Endodermal cell (in vitro differentiated cells): ENCODE measurements at regions not wholly inside any gene's neighbourhood (a gene's known extent, or its start where the extent isn't known, plus 50 kb on each side); places are given as distances from the start of the nearest gene placed in this dataset.
A peak's percentile ranks its signal among the peaks of the same experiment; 100 is the strongest.
"Not testable (repeated sequence)": the region's sequence is repeated elsewhere in the genome, so short reads cannot be mapped to it uniquely, and the experiment has no call there.

Source experiments
- DNase-seq: peaks from one replicate; pipeline ENCODE4 v3.0.0-alpha.2; 2017
- H3K27ac ChIP-seq: 2 replicates; pipeline ENCODE4 v1.5.1; 2013; ENCODE audit warnings: mild to moderate bottlenecking, low read depth, low read length, moderate library complexity
- H3K27me3 ChIP-seq: 2 replicates; pipeline ENCODE4 v1.6.1; 2013; ENCODE audit warnings: mild to moderate bottlenecking, low read length, moderate library complexity; ENCODE audit not compliant: insufficient read depth, control insufficient read depth, poor library complexity, severe bottlenecking
- H3K36me3 ChIP-seq: 2 replicates; pipeline ENCODE4 v1.7.0; 2013; ENCODE audit warnings: mild to moderate bottlenecking, low read length, moderate library complexity; ENCODE audit not compliant: control insufficient read depth, insufficient read depth
- H3K4me1 ChIP-seq: one replicate; pipeline ENCODE4 v1.7.0; 2013; ENCODE audit warnings: low read length; ENCODE audit not compliant: control insufficient read depth, insufficient read depth
- H3K4me3 ChIP-seq: 2 replicates; pipeline ENCODE4 v1.5.1; 2013; ENCODE audit warnings: mild to moderate bottlenecking, low read length, moderate library complexity
- H3K9ac ChIP-seq: 2 replicates; pipeline ENCODE4 v1.6.1; 2013; ENCODE audit warnings: mild to moderate bottlenecking, low read length, moderate library complexity; ENCODE audit not compliant: poor library complexity, severe bottlenecking; ENCODE audit errors: extremely low read depth
- H3K9me3 ChIP-seq: 2 replicates; pipeline ENCODE4 v1.6.1; 2013; ENCODE audit warnings: mild to moderate bottlenecking, low read length, moderate library complexity; ENCODE audit not compliant: control insufficient read depth
- H3K27ac Mint-ChIP-seq: 2 replicates; pipeline ENCODE4 v1.8.0; 2020; ENCODE audit warnings: mixed read lengths
- H3K27me3 Mint-ChIP-seq: 2 replicates; pipeline ENCODE4 v1.8.0; 2021; ENCODE audit warnings: mild to moderate bottlenecking, mixed read lengths; ENCODE audit not compliant: insufficient read depth
- H3K36me3 Mint-ChIP-seq: 2 replicates; pipeline ENCODE4 v1.8.0; 2020; ENCODE audit warnings: low read depth, mixed read lengths
- H3K4me1 Mint-ChIP-seq: 2 replicates; pipeline ENCODE4 v1.8.0; 2020; ENCODE audit warnings: mixed read lengths
- H3K4me3 Mint-ChIP-seq: 2 replicates; pipeline ENCODE4 v1.8.0; 2020; ENCODE audit warnings: mild to moderate bottlenecking, moderate library complexity, mixed read lengths
- H3K9me3 Mint-ChIP-seq: 2 replicates; pipeline ENCODE4 v1.8.0; 2020; ENCODE audit warnings: mild to moderate bottlenecking, mixed read lengths
- WGBS, 2 experiments: methylation state at CpG; one replicate each; pipeline versions ENCODE4 v1.1.5 to v1.1.7; 2013; ENCODE audit warnings: missing lambda C conversion rate in 2 of 2, mixed read lengths in 1 of 2; ENCODE audit not compliant: insufficient coverage in 1 of 2, insufficient read length in 1 of 2; 5-methylcytosine and 5-hydroxymethylcytosine counted together
- TF ChIP-seq, protein P1 (sequence below): fragments of 200-600 bp; sonication (generic); conservative IDR thresholded peaks from 2 replicates; pipeline ENCODE4 v1.5.0; 2021; ENCODE audit warnings: antibody characterized with exemption, mild to moderate bottlenecking

DNA sequence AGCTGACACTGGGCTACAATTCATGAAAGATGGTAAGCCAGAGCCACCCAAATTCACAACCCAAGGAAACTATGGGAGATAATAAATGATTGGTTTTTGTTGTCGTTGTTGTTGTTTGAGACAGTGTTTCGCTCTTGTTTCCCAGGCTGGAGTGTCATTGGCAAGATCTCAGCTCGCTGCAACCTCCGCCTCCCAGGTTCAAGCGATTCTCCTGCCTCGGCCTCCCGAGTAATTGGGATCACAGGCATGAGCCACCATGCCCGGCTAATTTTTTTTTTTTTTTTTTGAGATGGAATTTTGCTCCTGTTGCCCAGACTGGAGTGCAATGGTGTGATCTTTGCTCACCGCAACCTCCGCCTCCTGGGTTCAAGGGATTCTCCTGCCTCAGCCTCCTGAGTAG lies 65.9 kb upstream of the METTL9 start:
- H3K4me1 Mint-ChIP-seq, DNase-seq, H3K27ac Mint-ChIP-seq, H3K9me3 ChIP-seq, H3K4me3 ChIP-seq, H3K9me3 Mint-ChIP-seq, H3K4me1 ChIP-seq, H3K9ac ChIP-seq, H3K36me3 Mint-ChIP-seq, H3K27me3 Mint-ChIP-seq, H3K27me3 ChIP-seq, H3K4me3 Mint-ChIP-seq, H3K27ac ChIP-seq, H3K36me3 ChIP-seq: not testable (repeated sequence)
- 97 to 100% methylated on average over 2 to 5 of the region's 10 CpGs for WGBS, 2 experiments

DNA sequence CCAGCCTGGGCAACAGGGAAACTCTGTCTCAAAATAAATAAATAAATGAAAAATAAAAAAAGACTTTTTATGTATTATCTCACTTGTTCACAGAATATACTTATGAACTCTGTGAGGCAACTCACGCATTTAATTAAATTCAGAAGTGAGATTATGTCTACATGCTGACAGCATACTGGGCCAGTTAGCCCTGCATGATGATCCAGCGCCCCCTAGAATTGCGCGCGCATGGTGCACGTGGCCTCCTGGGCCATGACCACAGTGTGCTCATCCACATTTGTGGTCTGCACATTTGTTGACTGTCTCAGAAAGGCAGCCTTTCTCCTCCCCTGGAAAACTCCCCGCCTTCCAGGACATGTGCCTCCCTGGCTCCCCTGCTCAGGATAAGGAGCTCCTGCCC lies 64.8 kb upstream of the METTL9 start:
- 96 to 100% methylated on average over 6 of the region's 7 CpGs for WGBS, 2 experiments
- not testable (repeated sequence) for H3K27ac ChIP-seq, H3K4me3 Mint-ChIP-seq, H3K27ac Mint-ChIP-seq, H3K4me3 ChIP-seq, H3K36me3 Mint-ChIP-seq, H3K36me3 ChIP-seq, H3K9me3 ChIP-seq, H3K4me1 ChIP-seq, H3K9ac ChIP-seq, H3K4me1 Mint-ChIP-seq, H3K27me3 ChIP-seq, H3K27me3 Mint-ChIP-seq, H3K9me3 Mint-ChIP-seq
- TF ChIP-seq, protein P1, sequence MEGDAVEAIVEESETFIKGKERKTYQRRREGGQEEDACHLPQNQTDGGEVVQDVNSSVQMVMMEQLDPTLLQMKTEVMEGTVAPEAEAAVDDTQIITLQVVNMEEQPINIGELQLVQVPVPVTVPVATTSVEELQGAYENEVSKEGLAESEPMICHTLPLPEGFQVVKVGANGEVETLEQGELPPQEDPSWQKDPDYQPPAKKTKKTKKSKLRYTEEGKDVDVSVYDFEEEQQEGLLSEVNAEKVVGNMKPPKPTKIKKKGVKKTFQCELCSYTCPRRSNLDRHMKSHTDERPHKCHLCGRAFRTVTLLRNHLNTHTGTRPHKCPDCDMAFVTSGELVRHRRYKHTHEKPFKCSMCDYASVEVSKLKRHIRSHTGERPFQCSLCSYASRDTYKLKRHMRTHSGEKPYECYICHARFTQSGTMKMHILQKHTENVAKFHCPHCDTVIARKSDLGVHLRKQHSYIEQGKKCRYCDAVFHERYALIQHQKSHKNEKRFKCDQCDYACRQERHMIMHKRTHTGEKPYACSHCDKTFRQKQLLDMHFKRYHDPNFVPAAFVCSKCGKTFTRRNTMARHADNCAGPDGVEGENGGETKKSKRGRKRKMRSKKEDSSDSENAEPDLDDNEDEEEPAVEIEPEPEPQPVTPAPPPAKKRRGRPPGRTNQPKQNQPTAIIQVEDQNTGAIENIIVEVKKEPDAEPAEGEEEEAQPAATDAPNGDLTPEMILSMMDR = peak; percentile 71
- DNase-seq = peak; percentile 77

- H3K4me1 Mint-ChIP-seq, H3K27ac Mint-ChIP-seq, H3K4me1 ChIP-seq, DNase-seq, H3K36me3 ChIP-seq, H3K4me3 ChIP-seq, H3K36me3 Mint-ChIP-seq, H3K9me3 Mint-ChIP-seq, H3K4me3 Mint-ChIP-seq, H3K9ac ChIP-seq, H3K9me3 ChIP-seq, H3K27ac ChIP-seq, H3K27me3 ChIP-seq, H3K27me3 Mint-ChIP-seq: not testable (repeated sequence)
- 56% methylated on average over 2 of the region's 7 CpGs; no CpG with 5 or more reads in 1 of the 2 experiments for WGBS, 2 experiments
Measured at GRCh38 chr16:21535201-21535600, 64.2 kb upstream of the METTL9 start.

- DNase-seq, H3K27me3 ChIP-seq, H3K27me3 Mint-ChIP-seq, H3K4me1 Mint-ChIP-seq, H3K9ac ChIP-seq, H3K27ac Mint-ChIP-seq, H3K36me3 Mint-ChIP-seq, H3K9me3 ChIP-seq, H3K4me3 ChIP-seq, H3K9me3 Mint-ChIP-seq, H3K4me1 ChIP-seq, H3K36me3 ChIP-seq, H3K27ac ChIP-seq, H3K4me3 Mint-ChIP-seq: not testable (repeated sequence)
- 88 to 100% methylated on average over 3 to 10 of the region's 16 CpGs for WGBS, 2 experiments
Measured at GRCh38 chr16:21536740-21537139, 62.6 kb upstream of the METTL9 start.

- not testable (repeated sequence) for H3K27ac ChIP-seq, H3K9me3 ChIP-seq, H3K4me3 Mint-ChIP-seq, DNase-seq, H3K27me3 Mint-ChIP-seq, H3K9me3 Mint-ChIP-seq, H3K36me3 Mint-ChIP-seq, H3K27me3 ChIP-seq, H3K9ac ChIP-seq, H3K4me1 ChIP-seq, H3K36me3 ChIP-seq, H3K27ac Mint-ChIP-seq, H3K4me3 ChIP-seq, H3K4me1 Mint-ChIP-seq
- WGBS, 2 experiments = 91 to 100% methylated on average over 3 to 6 of the region's 8 CpGs
Measured at GRCh38 chr16:21537598-21537997, 61.8 kb upstream of the METTL9 start.

DNA sequence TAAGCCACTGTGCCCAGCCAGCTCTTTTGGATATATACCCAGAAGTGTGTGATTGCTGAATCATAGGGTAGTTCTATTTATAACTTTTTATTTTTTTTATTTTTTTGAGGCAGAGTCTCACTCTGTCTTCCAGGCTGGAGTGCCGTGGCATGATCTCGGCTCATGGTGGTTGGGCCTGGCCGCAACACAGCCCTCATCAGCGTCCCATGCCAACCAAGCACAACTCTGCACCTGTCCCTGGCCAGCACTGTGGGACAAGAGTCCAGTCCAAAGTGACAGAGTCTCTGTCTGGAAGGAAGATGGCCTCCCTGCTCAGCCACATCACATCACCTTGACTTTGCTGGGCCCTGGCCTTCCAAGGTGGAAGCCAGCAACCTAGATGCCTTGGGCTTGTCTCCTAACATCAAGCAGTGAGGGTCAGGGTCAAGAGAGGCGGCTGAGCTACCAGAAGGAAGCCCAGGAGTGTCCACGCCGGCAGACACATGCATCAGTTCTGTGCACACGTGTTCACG lies 60.2 kb upstream of the METTL9 start:
- not testable (repeated sequence) for H3K36me3 ChIP-seq, H3K27me3 Mint-ChIP-seq, H3K4me3 ChIP-seq, H3K9ac ChIP-seq, H3K27ac ChIP-seq, H3K9me3 ChIP-seq, H3K9me3 Mint-ChIP-seq, H3K4me3 Mint-ChIP-seq, H3K27me3 ChIP-seq, DNase-seq, H3K36me3 Mint-ChIP-seq, H3K4me1 ChIP-seq, H3K4me1 Mint-ChIP-seq, H3K27ac Mint-ChIP-seq
- 92 to 95% methylated on average over 5 to 9 of the region's 9 CpGs for WGBS, 2 experiments
